ENCODE measurements at regions not wholly inside any gene's neighbourhood (a gene's known extent, or its start where the extent isn't known, plus 50 kb on each side); places are given as distances from the start of the nearest gene placed in this dataset.
A peak's percentile ranks its signal among the peaks of the same experiment; 100 is the strongest.
"Not testable (repeated sequence)": the region's sequence is repeated elsewhere in the genome, so short reads cannot be mapped to it uniquely, and the experiment has no call there.

DNA sequence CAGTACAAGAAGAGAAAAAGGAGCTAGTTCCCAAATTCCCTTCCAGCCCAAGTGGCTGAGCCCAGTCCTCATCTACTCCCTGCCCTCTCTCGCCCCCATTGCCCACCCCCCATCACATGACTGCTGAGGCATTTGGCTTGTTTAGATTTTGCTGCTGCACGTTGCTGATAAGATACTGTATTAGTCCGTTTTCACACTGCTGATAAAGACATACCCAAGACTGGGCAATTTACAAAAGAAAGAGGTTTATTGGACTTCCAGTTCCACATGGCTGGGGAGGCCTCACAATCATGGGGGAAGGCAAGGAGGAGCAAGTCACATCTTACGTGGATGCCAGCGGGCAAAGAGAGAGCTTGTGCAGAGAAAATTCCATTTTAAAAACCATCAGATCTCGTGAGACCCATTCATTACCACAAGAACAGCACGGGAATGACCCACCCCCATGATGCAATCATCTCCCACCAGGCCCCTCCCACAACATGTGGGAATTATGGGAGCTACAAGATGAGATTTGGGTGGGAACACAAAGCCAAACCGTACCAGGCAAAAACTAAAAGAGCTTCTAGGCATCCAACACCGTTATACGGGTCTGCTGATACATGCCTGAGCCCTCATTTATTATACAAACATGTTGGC lies 243.4 kb downstream of the NUAK1 start:
- not testable (repeated sequence) for H3K9me3 ChIP-seq (replicated peaks); DNase-seq (ENCODE audit: low read depth in 1 of 2, low spot score in 2 of 2); H3K36me3 ChIP-seq; H3K4me3 ChIP-seq; H3K27me3 ChIP-seq (replicated peaks); H3K4me1 ChIP-seq (replicated peaks); H3K27ac ChIP-seq

DNA sequence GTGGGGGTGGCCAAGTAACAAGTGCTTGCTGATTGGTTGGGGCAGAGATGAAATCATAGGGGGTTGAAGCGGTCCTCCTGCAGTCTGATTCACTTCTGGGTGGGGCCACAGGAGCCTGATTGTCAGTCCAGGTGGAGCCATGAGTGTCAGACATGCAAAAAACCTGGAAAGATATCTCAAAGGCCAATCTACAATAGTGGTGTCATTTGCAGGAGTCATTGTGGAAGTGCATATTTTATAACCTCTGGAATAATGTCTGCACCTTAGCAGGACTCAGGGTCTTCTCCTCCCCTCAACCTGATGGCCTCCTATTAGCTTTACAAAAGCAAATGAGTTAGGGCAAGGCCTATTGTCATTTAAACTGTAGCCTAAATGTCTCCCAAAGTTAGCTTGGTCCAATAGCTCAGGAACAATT lies 241.4 kb downstream of the NUAK1 start:
- Histone ChIP-seq H3K9me3 (replicated peaks) (no peaks in the 10 kb centered on the region), H3K27me3 (replicated peaks) (no peaks in the 10 kb centered on the region), H3K36me3 (no peaks in the 10 kb centered on the region), H3K4me1 (replicated peaks) (no peaks in the 10 kb centered on the region), H3K4me3 (no peak overlapping the region), H3K27ac (no peak overlapping the region)
- DNase-seq (ENCODE audit: low read depth in 1 of 2, low spot score in 2 of 2): no peak

DNA sequence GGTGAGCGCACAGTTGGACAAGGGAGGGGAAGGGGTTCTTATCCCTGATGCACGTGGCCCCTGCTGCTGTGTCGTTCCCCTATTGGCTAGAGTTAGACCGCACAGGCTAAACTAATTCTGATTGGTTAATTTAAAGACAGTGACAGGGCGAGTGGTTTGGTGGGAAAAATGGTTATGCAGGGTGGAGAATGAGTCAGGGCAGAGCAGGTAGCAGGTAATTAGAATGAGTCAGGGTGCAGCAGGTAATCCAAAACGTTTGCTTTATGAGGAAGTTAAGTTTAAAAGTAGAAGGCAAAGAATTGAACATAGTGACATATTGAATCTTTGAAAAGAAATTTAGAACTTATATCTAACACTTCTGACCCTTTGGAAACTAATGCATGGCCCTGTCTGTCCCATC lies 240.5 kb downstream of the NUAK1 start:
- H3K4me3 ChIP-seq; H3K4me1 ChIP-seq (replicated peaks); H3K9me3 ChIP-seq (replicated peaks); DNase-seq (ENCODE audit: low read depth in 1 of 2, low spot score in 2 of 2); H3K27ac ChIP-seq; H3K27me3 ChIP-seq (replicated peaks); H3K36me3 ChIP-seq: not testable (repeated sequence)

DNA sequence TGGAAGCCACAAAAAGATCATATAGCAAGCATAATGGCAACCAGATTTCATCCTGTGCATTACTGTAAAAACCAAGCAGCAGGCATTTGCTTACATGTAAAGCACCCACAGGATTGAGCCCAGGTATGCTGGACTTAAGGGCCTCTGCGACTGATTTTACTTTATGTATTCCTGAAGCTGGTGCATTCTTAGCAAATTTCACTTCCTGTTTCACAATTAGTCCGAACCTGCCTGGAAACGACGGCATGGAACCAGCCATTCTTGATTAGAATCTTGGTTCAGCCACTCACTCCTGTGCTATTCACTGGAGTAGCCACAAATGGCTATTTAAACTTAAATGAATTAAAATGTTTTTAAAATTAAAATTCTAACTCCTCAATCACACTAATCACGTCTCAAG lies 239.2 kb downstream of the NUAK1 start:
- Histone ChIP-seq H3K27ac (no peak overlapping the region), H3K36me3 (no peaks in the 10 kb centered on the region), H3K4me3 (no peak overlapping the region), H3K4me1 (replicated peaks) (0 out of 2 replicates have a peak, but pooled peaks cover 3% of the 10 kb centered on the region), H3K9me3 (replicated peaks) (no peaks in the 10 kb centered on the region), H3K27me3 (replicated peaks) (no peaks in the 10 kb centered on the region)
- DNase-seq (ENCODE audit: low read depth in 1 of 2, low spot score in 2 of 2): no peak

DNA sequence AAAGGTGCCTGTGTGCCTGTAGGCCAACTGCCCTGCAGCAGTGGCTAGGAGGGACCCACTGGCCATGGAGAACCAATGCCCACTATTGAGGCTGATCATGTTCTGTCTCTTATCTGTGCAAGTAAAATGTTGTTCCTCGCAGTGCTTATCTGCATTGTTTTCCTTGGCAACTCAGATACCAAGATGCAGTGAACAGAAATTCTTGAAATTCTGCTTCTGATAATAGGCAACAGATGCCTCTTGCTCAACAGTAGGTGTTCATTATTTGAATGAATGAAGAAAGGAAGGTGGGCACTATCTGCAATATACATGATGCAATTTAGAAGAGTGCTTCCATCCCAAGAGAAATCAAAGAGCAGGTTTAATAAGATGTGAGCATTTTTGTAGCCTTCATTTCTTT lies 232.2 kb downstream of the NUAK1 start:
- Histone ChIP-seq H3K4me3 (no peak overlapping the region), H3K9me3 (replicated peaks) (no peaks in the 10 kb centered on the region), H3K27ac (no peak overlapping the region), H3K4me1 (replicated peaks) (peaks cover 15% of the 10 kb centered on the region; the same call in 1 of the 2 replicates), H3K27me3 (replicated peaks) (no peaks in the 10 kb centered on the region), H3K36me3 (no peaks in the 10 kb centered on the region)
- DNase-seq (ENCODE audit: low read depth in 1 of 2, low spot score in 2 of 2): no peak

- no peak for DNase-seq (ENCODE audit: low read depth in 1 of 2, low spot score in 2 of 2)
- no peaks in the 10 kb centered on the region for H3K36me3 ChIP-seq
- no peaks in the 10 kb centered on the region for H3K9me3 ChIP-seq (replicated peaks)
- no peaks in the 10 kb centered on the region for H3K27me3 ChIP-seq (replicated peaks)
- no peak overlapping the region for H3K27ac ChIP-seq
- H3K4me1 ChIP-seq (replicated peaks): peaks cover 26% of the 10 kb centered on the region
- H3K4me3 ChIP-seq: no peak overlapping the region
Measured at GRCh38 chr12:105907982-105908381, 230.8 kb downstream of the NUAK1 start.

GRCh38 chr12:105910030-105910429 lies 228.7 kb downstream of the NUAK1 start:
- Histone ChIP-seq H3K4me1 (replicated peaks) (peaks cover 35% of the 10 kb centered on the region), H3K4me3 (no peak overlapping the region), H3K27me3 (replicated peaks) (no peaks in the 10 kb centered on the region), H3K36me3 (no peaks in the 10 kb centered on the region), H3K27ac (no peak overlapping the region), H3K9me3 (replicated peaks) (no peaks in the 10 kb centered on the region)
- DNase-seq (ENCODE audit: low read depth in 1 of 2, low spot score in 2 of 2): no peak

DNA sequence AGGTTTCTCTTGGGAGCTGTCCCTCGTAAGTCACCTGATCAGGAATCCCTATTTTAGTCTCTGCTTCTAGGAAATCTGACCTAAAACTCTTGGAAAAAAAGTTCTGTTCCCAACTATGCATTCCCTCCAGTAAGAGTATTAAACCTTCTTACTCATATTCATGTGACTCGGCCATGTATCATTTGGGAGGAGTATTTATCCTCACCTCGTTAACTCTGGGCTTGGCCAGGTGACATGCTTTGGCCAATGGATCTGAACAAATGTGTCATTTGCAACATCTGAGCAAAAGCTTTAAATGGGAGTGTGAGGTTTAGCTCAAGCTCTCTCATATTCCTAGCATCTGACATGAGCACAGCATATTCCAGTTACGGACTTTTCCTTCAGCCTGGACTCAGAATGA lies 226.8 kb downstream of the NUAK1 start:
- no peak overlapping the region for H3K27ac ChIP-seq
- DNase-seq (ENCODE audit: low read depth in 1 of 2, low spot score in 2 of 2): no peak
- peaks cover 41% of the 10 kb centered on the region for H3K4me1 ChIP-seq (replicated peaks)
- no peaks in the 10 kb centered on the region for H3K36me3 ChIP-seq
- no peak overlapping the region for H3K4me3 ChIP-seq
- no peaks in the 10 kb centered on the region for H3K9me3 ChIP-seq (replicated peaks)
- no peaks in the 10 kb centered on the region for H3K27me3 ChIP-seq (replicated peaks)

DNA sequence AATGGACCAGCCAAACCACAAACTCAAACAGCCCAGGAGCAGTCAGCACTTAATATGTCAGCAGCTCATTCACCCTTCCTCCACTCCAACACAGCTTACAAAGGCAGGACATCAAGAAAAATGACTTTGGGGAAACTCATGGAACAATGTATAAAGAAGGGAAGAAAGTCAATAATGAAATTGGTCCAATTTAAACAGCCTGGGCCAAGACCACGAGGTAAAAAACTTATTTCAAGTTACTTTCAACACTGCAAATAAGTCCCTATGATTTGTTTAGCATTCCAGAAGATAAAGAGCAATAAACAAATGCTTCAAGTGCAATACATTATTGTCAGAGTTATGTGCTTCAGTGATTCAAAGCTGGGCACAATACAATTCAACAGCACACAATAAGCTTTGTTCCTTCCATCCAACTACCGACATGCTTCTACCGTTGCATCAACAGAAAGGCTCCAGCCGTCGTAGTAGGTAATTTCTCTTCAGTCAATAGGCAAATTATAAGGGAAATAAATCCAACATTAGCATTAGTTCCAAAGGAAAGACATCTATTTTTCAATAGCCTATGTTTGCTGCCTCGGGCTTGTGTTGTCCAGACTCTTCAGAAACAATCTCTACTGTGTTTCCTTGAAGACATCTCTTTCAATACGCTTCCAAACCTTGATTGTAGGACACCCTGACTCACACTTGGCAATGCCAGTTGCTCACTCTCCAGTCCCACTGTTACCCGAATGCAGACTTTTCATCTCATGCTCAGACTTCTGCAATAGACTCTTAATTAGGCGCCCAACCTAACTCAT lies 225.7 kb downstream of the NUAK1 start:
- no peaks in the 10 kb centered on the region for H3K9me3 ChIP-seq (replicated peaks)
- peaks cover 45% of the 10 kb centered on the region for H3K4me1 ChIP-seq (replicated peaks)
- H3K36me3 ChIP-seq: no peaks in the 10 kb centered on the region
- no peak overlapping the region for H3K4me3 ChIP-seq
- peak; percentile 55 to 85 for DNase-seq (ENCODE audit: low read depth in 1 of 2, low spot score in 2 of 2)
- no peaks in the 10 kb centered on the region for H3K27me3 ChIP-seq (replicated peaks)
- H3K27ac ChIP-seq: peak overlapping the region; percentile 70

GRCh38 chr12:105915997-105916759 lies 222.6 kb downstream of the NUAK1 start:
- Histone ChIP-seq H3K4me1 (replicated peaks) (peaks cover 34% of the 10 kb centered on the region), H3K4me3 (no peak overlapping the region), H3K27me3 (replicated peaks) (no peaks in the 10 kb centered on the region), H3K27ac (no peak overlapping the region), H3K9me3 (replicated peaks) (no peaks in the 10 kb centered on the region), H3K36me3 (no peaks in the 10 kb centered on the region)
- no peak for DNase-seq (ENCODE audit: low read depth in 1 of 2, low spot score in 2 of 2)

- H3K36me3 ChIP-seq: no peaks in the 10 kb centered on the region
- no peaks in the 10 kb centered on the region for H3K27me3 ChIP-seq (replicated peaks)
- no peaks in the 10 kb centered on the region for H3K9me3 ChIP-seq (replicated peaks)
- H3K27ac ChIP-seq: no peak overlapping the region
- DNase-seq (ENCODE audit: low read depth in 1 of 2, low spot score in 2 of 2): no peak
- peaks cover 39% of the 10 kb centered on the region for H3K4me1 ChIP-seq (replicated peaks)
- no peak overlapping the region for H3K4me3 ChIP-seq
Measured at GRCh38 chr12:105916760-105917039, 222.1 kb downstream of the NUAK1 start.

GRCh38 chr12:105920161-105920684 lies 218.5 kb downstream of the NUAK1 start:
- Histone ChIP-seq H3K27me3 (replicated peaks) (no peaks in the 10 kb centered on the region), H3K4me3 (no peak overlapping the region), H3K27ac (no peak overlapping the region), H3K9me3 (replicated peaks) (no peaks in the 10 kb centered on the region), H3K4me1 (replicated peaks) (peaks cover 32% of the 10 kb centered on the region), H3K36me3 (no peaks in the 10 kb centered on the region)
- no peak for DNase-seq (ENCODE audit: low read depth in 1 of 2, low spot score in 2 of 2)

DNA sequence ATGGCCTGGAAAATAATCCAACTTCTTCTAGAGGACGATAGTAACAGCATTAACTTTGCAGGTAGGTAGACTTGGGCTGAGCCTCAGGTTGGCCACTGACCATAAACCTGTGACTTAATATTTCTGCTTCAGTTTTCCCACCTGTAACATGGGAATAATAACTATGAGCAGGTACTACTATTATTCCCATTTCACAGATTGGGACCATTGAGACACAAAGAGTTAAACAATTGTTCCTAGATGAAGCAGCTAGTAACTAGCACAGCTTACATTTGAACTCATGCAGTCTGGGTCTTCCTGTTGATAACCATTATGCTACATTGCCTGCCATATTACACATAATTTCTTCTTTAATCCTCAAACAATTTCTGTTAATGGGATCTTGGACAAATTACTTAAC lies 217.7 kb downstream of the NUAK1 start:
- Histone ChIP-seq H3K9me3 (replicated peaks) (no peaks in the 10 kb centered on the region), H3K4me1 (replicated peaks) (peaks cover 32% of the 10 kb centered on the region), H3K27me3 (replicated peaks) (no peaks in the 10 kb centered on the region), H3K27ac (no peak overlapping the region; the same call in 1 of the 2 replicates), H3K36me3 (no peaks in the 10 kb centered on the region), H3K4me3 (no peak overlapping the region)
- no peak for DNase-seq (ENCODE audit: low read depth in 1 of 2, low spot score in 2 of 2)

All from SJSA1 (cell line).